PC-9 (cell line): ENCODE measurements at regions not wholly inside any gene's neighbourhood (a gene's known extent, or its start where the extent isn't known, plus 50 kb on each side); places are given as distances from the start of the nearest gene placed in this dataset.

Experiments
- EZH2 ChIP-seq: fragments of 200-600 bp; sonication (generic); IDR thresholded peaks from 2 replicates; pipeline ENCODE4 v1.8.0; 2017; ENCODE audit warnings: antibody characterized with exemption, low read depth
- TF ChIP-seq, protein P1 (sequence below): fragments of 200-600 bp; sonication (generic); conservative IDR thresholded peaks from 2 replicates; pipeline ENCODE4 v1.6.1; 2017; ENCODE audit warnings: mixed run types, antibody characterized with exemption, mild to moderate bottlenecking, moderate library complexity

GRCh38 chr9:95822015-95822414 is 53.5 kb upstream of the ERCC6L2 start:
- TF ChIP-seq, protein P1, sequence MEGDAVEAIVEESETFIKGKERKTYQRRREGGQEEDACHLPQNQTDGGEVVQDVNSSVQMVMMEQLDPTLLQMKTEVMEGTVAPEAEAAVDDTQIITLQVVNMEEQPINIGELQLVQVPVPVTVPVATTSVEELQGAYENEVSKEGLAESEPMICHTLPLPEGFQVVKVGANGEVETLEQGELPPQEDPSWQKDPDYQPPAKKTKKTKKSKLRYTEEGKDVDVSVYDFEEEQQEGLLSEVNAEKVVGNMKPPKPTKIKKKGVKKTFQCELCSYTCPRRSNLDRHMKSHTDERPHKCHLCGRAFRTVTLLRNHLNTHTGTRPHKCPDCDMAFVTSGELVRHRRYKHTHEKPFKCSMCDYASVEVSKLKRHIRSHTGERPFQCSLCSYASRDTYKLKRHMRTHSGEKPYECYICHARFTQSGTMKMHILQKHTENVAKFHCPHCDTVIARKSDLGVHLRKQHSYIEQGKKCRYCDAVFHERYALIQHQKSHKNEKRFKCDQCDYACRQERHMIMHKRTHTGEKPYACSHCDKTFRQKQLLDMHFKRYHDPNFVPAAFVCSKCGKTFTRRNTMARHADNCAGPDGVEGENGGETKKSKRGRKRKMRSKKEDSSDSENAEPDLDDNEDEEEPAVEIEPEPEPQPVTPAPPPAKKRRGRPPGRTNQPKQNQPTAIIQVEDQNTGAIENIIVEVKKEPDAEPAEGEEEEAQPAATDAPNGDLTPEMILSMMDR, result no peak
- no peak for TF ChIP-seq EZH2
